K562 (cell line): ENCODE measurements at regions not wholly inside any gene's neighbourhood (a gene's known extent, or its start where the extent isn't known, plus 50 kb on each side); places are given as distances from the start of the nearest gene placed in this dataset.

Experiments used
- ATAC-seq: fragments of 200-7000 bp; cut with Tn5 transposase; 3 replicates; pipeline ENCODE4 v1.9.1; 2020; ENCODE audit warnings: moderate library complexity
- BruUV-seq: library from RNA; stranded (reverse); fragments of 400-500 nt; replicated peaks from 2 replicates; lab custom pipeline; 2021; lab: Mats Ljungman, UMichigan
- CTCF ChIA-PET: fragments of 300-600 bp; formaldehyde crosslinking; extraction: SDS; loops from one replicate; lab custom pipeline; 2021; ENCODE audit warnings: low intra/inter-chr PET ratio; lab: Yijun Ruan, JAX
- POLR2A ChIA-PET: fragments of 300-600, 350-650 bp; sonication (Branson Sonifier 250); formaldehyde crosslinking; extraction: SDS; loops from one replicate; lab custom pipeline; 2021; ENCODE audit warnings: antibody characterized with exemption, inconsistent platforms; lab: Yijun Ruan, JAX
- DNase-seq, 4 experiments: peaks; one replicate each; pipeline versions ENCODE4 v3.0.0 to v3.0.0-alpha.2; 2011 to 2018; ENCODE audit warnings: low spot score in 3 of 4, mixed read lengths in 3 of 4; ENCODE audit errors: extremely low read depth in 1 of 4
- FAIRE-seq: peaks from 2 replicates; lab custom pipeline; 2011; peaks lifted over from hg19 to GRCh38; lab: Jason Lieb, UNC
- H2AFZ ChIP-seq: 2 replicates; pipeline ENCODE4 v1.6.0; 2011; ENCODE audit warnings: low read depth, low read length, control low read depth, inconsistent platforms
- H3K27ac ChIP-seq: fragments of 200-600 bp; 3 replicates; pipeline ENCODE4 v1.8.0; 2011; ENCODE audit warnings: low read depth, mild to moderate bottlenecking, control low read depth, inconsistent platforms, low read length, moderate library complexity, mixed read lengths; ENCODE audit errors: extremely low read depth
- H3K27me3 ChIP-seq, 2 experiments: fragments of 300-600 bp in 1 of 2; 2 replicates in 1 of 2; 3 replicates in 1 of 2; pipeline versions ENCODE4 v1.6.0 to v1.8.0; 2011; ENCODE audit warnings: inconsistent platforms in 2 of 2, low read length in 2 of 2, mild to moderate bottlenecking in 1 of 2, mixed read lengths in 1 of 2, moderate library complexity in 1 of 2; ENCODE audit not compliant: control insufficient read depth in 2 of 2, insufficient read depth in 2 of 2
- H3K36me3 ChIP-seq: fragments of 300-600 bp; 3 replicates; pipeline ENCODE4 v1.8.0; 2011; ENCODE audit warnings: mild to moderate bottlenecking, low read length, inconsistent platforms; ENCODE audit not compliant: control insufficient read depth, insufficient read depth
- H3K4me1 ChIP-seq, 2 experiments: fragments of 200-600 bp in 1 of 2; replicated peaks in 1 of 2; 2 replicates in 1 of 2; 3 replicates in 1 of 2; pipeline versions ENCODE4 v1.5.1 to v1.8.0; 2011; ENCODE audit warnings: inconsistent platforms in 2 of 2, low read length in 2 of 2, mild to moderate bottlenecking in 1 of 2, mixed read lengths in 1 of 2, moderate library complexity in 1 of 2; ENCODE audit not compliant: control insufficient read depth in 2 of 2, insufficient read depth in 2 of 2
- H3K4me2 ChIP-seq: 2 replicates; pipeline ENCODE4 v1.6.1; 2011; ENCODE audit warnings: low read length, control low read depth, inconsistent platforms, mixed read lengths; ENCODE audit not compliant: insufficient read depth
- H3K4me3 ChIP-seq: fragments of 200-600 bp; sonication (generic), shearing (Covaris generic); 2 replicates; pipeline ENCODE4 v1.5.1; 2016; ENCODE audit warnings: control low read depth, inconsistent platforms
- H3K79me2 ChIP-seq: fragments of 200-600 bp; 3 replicates; pipeline ENCODE4 v1.8.0; 2011; ENCODE audit warnings: low read length, inconsistent platforms; ENCODE audit not compliant: control insufficient read depth, insufficient read depth
- H3K9ac ChIP-seq, 2 experiments: 2 replicates each; pipeline versions ENCODE4 v1.6.0 to v1.6.1; 2011; ENCODE audit warnings: low read depth in 2 of 2, low read length in 2 of 2, control low read depth in 1 of 2, inconsistent platforms in 1 of 2, mild to moderate bottlenecking in 1 of 2, mixed read lengths in 1 of 2; ENCODE audit not compliant: insufficient read depth in 1 of 2
- H3K9me1 ChIP-seq: one replicate; pipeline ENCODE4 v1.6.0; 2011; ENCODE audit warnings: inconsistent platforms, mild to moderate bottlenecking, low read length, moderate library complexity; ENCODE audit not compliant: control insufficient read depth, insufficient read depth
- H3K9me3 ChIP-seq: replicated peaks from 2 replicates; pipeline ENCODE4 v1.5.1; 2011; ENCODE audit warnings: low read depth, low read length, inconsistent platforms; ENCODE audit not compliant: control insufficient read depth, insufficient read depth
- H4K20me1 ChIP-seq: replicated peaks from 2 replicates; pipeline ENCODE4 v1.6.1; 2011; ENCODE audit warnings: low read length, inconsistent platforms, mixed read lengths; ENCODE audit not compliant: control insufficient read depth, insufficient read depth
- BHLHE40 ChIP-seq: IDR thresholded peaks from 2 replicates; pipeline ENCODE4 v1.6.1; 2011; ENCODE audit warnings: low read length, improper control_type of control experiment
- DNMT1 ChIP-seq: fragments of 450-650 bp; IDR thresholded peaks from 2 replicates; pipeline ENCODE4 v1.6.1; 2016; ENCODE audit warnings: antibody characterized with exemption, mild to moderate bottlenecking
- GABPB2 ChIP-seq: fragments of 250-450 bp; sonication (Bioruptor Pico); conservative IDR thresholded peaks from 2 replicates; pipeline ENCODE4 v1.5.1; 2021; ENCODE audit warnings: mild to moderate bottlenecking
- HMG20A ChIP-seq: fragments of 450-650 bp; formaldehyde crosslinking; conservative IDR thresholded peaks from 2 replicates; pipeline ENCODE4 v1.4.0; 2020; ENCODE audit warnings: mild to moderate bottlenecking, mixed read lengths
- ILK ChIP-seq: fragments of 450-650 bp; IDR thresholded peaks from 2 replicates; pipeline ENCODE4 v1.6.1; 2016; ENCODE audit warnings: missing genetic modification characterization, low read depth, mild to moderate bottlenecking, missing compliant biosample characterization, moderate library complexity, borderline replicate concordance
- IRF2 ChIP-seq: sonication (generic); formaldehyde crosslinking; IDR thresholded peaks from 2 replicates; pipeline ENCODE4 v1.8.1; 2022; ENCODE audit warnings: mild to moderate bottlenecking, missing genetic modification reagents
- JUND ChIP-seq, 2 experiments: IDR thresholded peaks; 2 replicates in 1 of 2; 3 replicates in 1 of 2; pipeline ENCODE4 v1.6.1; 2011; ENCODE audit warnings: borderline replicate concordance in 2 of 2, low read depth in 2 of 2, low read length in 2 of 2, improper control_type of control experiment in 1 of 2, missing biosample characterization in 1 of 2, missing genetic modification characterization in 1 of 2, missing genetic modification reagents in 1 of 2
- KLF10 ChIP-seq: fragments of 250-450 bp; sonication (Bioruptor Pico); IDR thresholded peaks from 2 replicates; pipeline ENCODE4 v1.6.1; 2021; ENCODE audit warnings: matching md5 sums
- MEIS2 ChIP-seq: fragments of 450-650 bp; IDR thresholded peaks from 2 replicates; pipeline ENCODE4 v1.6.1; 2014; ENCODE audit warnings: mild to moderate bottlenecking; ENCODE audit not compliant: partially characterized antibody
- PRMT5 ChIP-seq: sonication (generic); formaldehyde crosslinking; IDR thresholded peaks from 2 replicates; pipeline ENCODE4 v1.5.0; 2020; ENCODE audit warnings: missing genetic modification reagents
- SMARCA4 ChIP-seq: fragments of 450-650 bp; IDR thresholded peaks from 2 replicates; pipeline ENCODE4 v1.6.1; 2016
- SNIP1 ChIP-seq: fragments of 450-650 bp; IDR thresholded peaks from 2 replicates; pipeline ENCODE4 v1.7.1; 2017; ENCODE audit warnings: low read depth, mild to moderate bottlenecking
- TOE1 ChIP-seq, 2 experiments: fragments of 450-650 bp in 1 of 2; sonication (generic) in 1 of 2; formaldehyde crosslinking in 1 of 2; IDR thresholded peaks; 2 replicates each; pipeline versions ENCODE4 v1.7.1 to v1.8.0; 2016 to 2022; ENCODE audit warnings: borderline replicate concordance in 2 of 2, mild to moderate bottlenecking in 2 of 2, antibody characterized with exemption in 1 of 2, inconsistent platforms in 1 of 2, low read depth in 1 of 2, missing genetic modification reagents in 1 of 2, moderate library complexity in 1 of 2
- WGBS: fragments of 100-300 bp; shearing (Covaris generic); methylation state at CpG from one replicate; pipeline ENCODE4 v1.1.6; 2016; ENCODE audit warnings: low coverage, mixed read lengths; ENCODE audit not compliant: insufficient coverage; ENCODE audit errors: missing lambda C conversion rate; 5-methylcytosine and 5-hydroxymethylcytosine counted together
- in situ Hi-C: fragments of 300-500 bp; cut with MboI; formaldehyde crosslinking; loops from 4 replicates; pipeline ENCODE4 v1.15.0; 2018; ENCODE audit warnings: inconsistent platforms, mixed read lengths
- intact Hi-C: fragments of 100-400 bp; cut with micrococcal nuclease; formaldehyde crosslinking; loops from 2 replicates; pipeline ENCODE4 v1.14.2; 2022
- TF ChIP-seq, protein P1 (sequence below): fragments of 250-450 bp; sonication (Bioruptor Pico); IDR thresholded peaks from 2 replicates; pipeline ENCODE4 v1.5.0; 2021
- TF ChIP-seq, protein P2 (sequence below): sonication (generic); formaldehyde crosslinking; IDR thresholded peaks from 2 replicates; pipeline ENCODE4 v1.8.1; 2022; ENCODE audit warnings: missing genetic modification reagents
- TF ChIP-seq, protein P3 (sequence below): fragments of 250-450 bp; sonication (Bioruptor Pico); IDR thresholded peaks from 2 replicates; pipeline ENCODE4 v1.4.0; 2020

DNA sequence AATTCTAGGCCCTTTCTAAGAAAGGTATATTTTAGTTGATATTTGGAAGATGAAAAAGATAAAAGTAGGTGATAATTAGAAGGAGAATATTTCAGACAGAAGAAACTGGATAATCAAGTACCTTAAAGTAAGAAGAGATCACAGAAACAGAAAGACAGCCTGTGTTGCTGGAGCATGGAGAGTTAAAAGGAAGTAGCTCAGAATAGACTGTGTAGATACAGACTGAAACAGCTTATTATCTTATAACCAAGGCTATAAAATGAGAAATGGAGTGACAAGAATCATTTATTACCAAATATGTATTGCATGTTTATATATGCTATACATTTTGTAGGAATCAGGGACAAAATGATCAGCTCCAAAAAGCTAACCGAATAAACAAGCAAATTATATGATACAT is 1120.3 kb downstream of the BRINP3 start:
- Histone ChIP-seq H3K27me3 (no peaks in the 10 kb centered on the region), H3K27ac (no peak overlapping the region), H3K79me2 (no peaks in the 10 kb centered on the region), H3K9me3 (peaks cover 2% of the 10 kb centered on the region; the same call in 1 of the 2 replicates), H4K20me1 (no peaks in the 10 kb centered on the region), H3K4me2 (no peak overlapping the region), H3K4me1 (no peaks in the 10 kb centered on the region), H2AFZ (no peak overlapping the region), H3K4me3 (no peak overlapping the region), H3K9ac (no peak overlapping the region), H3K9me1 (no peaks in the 10 kb centered on the region), H3K36me3 (no peaks in the 10 kb centered on the region)
- intact Hi-C loops, result no loop called here
- 40% methylated on average over 1 of the region's 1 CpG for WGBS
- POLR2A ChIA-PET, result no interaction called here
- CTCF ChIA-PET, result no interaction called here
- ATAC-seq (no peak), FAIRE-seq (no peak), DNase-seq (no peak)
- BruUV-seq, result no TSS peak
- in situ Hi-C loops, result no loop called here
- no peak for TF ChIP-seq TOE1 (IDR thresholded peaks at IDR 0.05; ENCODE audit: borderline replicate concordance)
- TF ChIP-seq TOE1 (CRISPR knock-in tag; IDR thresholded peaks at IDR 0.05; ENCODE audit: borderline replicate concordance, low read depth), result no peak
- TF ChIP-seq IRF2 (CRISPR knock-in tag), result no peak
- no peak for TF ChIP-seq KLF10 (CRISPR knock-in tag)
- no peak for TF ChIP-seq DNMT1
- TF ChIP-seq MEIS2, result no peak
- no peak for TF ChIP-seq BHLHE40
- no peak for TF ChIP-seq PRMT5 (CRISPR knock-in tag)
- TF ChIP-seq, protein P1, sequence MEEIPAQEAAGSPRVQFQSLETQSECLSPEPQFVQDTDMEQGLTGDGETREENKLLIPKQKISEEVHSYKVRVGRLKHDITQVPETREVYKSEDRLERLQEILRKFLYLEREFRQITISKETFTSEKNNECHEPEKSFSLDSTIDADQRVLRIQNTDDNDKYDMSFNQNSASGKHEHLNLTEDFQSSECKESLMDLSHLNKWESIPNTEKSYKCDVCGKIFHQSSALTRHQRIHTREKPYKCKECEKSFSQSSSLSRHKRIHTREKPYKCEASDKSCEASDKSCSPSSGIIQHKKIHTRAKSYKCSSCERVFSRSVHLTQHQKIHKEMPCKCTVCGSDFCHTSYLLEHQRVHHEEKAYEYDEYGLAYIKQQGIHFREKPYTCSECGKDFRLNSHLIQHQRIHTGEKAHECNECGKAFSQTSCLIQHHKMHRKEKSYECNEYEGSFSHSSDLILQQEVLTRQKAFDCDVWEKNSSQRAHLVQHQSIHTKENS (CRISPR knock-in tag), result no peak
- TF ChIP-seq SMARCA4, result no peak
- TF ChIP-seq JUND (IDR thresholded peaks at IDR 0.05; ENCODE audit: borderline replicate concordance, low read depth, low read length), result no peak
- no peak for TF ChIP-seq JUND (tag; IDR thresholded peaks at IDR 0.05; ENCODE audit: borderline replicate concordance, low read depth, low read length)
- no peak for TF ChIP-seq SNIP1
- TF ChIP-seq GABPB2 (CRISPR knock-in tag), result no peak
- TF ChIP-seq, protein P2, sequence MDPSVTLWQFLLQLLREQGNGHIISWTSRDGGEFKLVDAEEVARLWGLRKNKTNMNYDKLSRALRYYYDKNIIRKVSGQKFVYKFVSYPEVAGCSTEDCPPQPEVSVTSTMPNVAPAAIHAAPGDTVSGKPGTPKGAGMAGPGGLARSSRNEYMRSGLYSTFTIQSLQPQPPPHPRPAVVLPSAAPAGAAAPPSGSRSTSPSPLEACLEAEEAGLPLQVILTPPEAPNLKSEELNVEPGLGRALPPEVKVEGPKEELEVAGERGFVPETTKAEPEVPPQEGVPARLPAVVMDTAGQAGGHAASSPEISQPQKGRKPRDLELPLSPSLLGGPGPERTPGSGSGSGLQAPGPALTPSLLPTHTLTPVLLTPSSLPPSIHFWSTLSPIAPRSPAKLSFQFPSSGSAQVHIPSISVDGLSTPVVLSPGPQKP (CRISPR knock-in tag), result no peak
- no peak for TF ChIP-seq ILK (tag)
- TF ChIP-seq HMG20A (CRISPR knock-in tag), result no peak
- TF ChIP-seq, protein P3, sequence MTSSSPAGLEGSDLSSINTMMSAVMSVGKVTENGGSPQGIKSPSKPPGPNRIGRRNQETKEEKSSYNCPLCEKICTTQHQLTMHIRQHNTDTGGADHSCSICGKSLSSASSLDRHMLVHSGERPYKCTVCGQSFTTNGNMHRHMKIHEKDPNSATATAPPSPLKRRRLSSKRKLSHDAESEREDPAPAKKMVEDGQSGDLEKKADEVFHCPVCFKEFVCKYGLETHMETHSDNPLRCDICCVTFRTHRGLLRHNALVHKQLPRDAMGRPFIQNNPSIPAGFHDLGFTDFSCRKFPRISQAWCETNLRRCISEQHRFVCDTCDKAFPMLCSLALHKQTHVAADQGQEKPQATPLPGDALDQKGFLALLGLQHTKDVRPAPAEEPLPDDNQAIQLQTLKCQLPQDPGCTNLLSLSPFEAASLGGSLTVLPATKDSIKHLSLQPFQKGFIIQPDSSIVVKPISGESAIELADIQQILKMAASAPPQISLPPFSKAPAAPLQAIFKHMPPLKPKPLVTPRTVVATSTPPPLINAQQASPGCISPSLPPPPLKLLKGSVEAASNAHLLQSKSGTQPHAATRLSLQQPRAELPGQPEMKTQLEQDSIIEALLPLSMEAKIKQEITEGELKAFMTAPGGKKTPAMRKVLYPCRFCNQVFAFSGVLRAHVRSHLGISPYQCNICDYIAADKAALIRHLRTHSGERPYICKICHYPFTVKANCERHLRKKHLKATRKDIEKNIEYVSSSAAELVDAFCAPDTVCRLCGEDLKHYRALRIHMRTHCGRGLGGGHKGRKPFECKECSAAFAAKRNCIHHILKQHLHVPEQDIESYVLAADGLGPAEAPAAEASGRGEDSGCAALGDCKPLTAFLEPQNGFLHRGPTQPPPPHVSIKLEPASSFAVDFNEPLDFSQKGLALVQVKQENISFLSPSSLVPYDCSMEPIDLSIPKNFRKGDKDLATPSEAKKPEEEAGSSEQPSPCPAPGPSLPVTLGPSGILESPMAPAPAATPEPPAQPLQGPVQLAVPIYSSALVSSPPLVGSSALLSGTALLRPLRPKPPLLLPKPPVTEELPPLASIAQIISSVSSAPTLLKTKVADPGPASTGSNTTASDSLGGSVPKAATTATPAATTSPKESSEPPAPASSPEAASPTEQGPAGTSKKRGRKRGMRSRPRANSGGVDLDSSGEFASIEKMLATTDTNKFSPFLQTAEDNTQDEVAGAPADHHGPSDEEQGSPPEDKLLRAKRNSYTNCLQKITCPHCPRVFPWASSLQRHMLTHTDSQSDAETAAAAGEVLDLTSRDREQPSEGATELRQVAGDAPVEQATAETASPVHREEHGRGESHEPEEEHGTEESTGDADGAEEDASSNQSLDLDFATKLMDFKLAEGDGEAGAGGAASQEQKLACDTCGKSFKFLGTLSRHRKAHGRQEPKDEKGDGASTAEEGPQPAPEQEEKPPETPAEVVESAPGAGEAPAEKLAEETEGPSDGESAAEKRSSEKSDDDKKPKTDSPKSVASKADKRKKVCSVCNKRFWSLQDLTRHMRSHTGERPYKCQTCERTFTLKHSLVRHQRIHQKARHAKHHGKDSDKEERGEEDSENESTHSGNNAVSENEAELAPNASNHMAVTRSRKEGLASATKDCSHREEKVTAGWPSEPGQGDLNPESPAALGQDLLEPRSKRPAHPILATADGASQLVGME (CRISPR knock-in tag), result no peak
